ENCODE measurements at regions not wholly inside any gene's neighbourhood (a gene's known extent, or its start where the extent isn't known, plus 50 kb on each side); places are given as distances from the start of the nearest gene placed in this dataset.

- Histone ChIP-seq H3K4me3 (no peak overlapping the region), H3K9me3 (peaks cover 0 to 9% (median 0%) of the 10 kb centered on the region in 3 donors), H3K36me3 (no peaks in the 10 kb centered on the region), H3K27ac (no peak overlapping the region), H3K4me1 (no peaks in the 10 kb centered on the region), H3K27me3 (no peaks in the 10 kb centered on the region)
- no peak for ATAC-seq
- WGBS, 2 donors (ENCODE audit: low coverage in 1 of 2): 65 to 71% methylated on average over 10 of the region's 10 CpGs
- no peak for TF ChIP-seq POLR2AphosphoS5 (IDR thresholded peaks at IDR 0.05)
- TF ChIP-seq POLR2A (IDR thresholded peaks at IDR 0.05): no peak
- TF ChIP-seq EP300 (IDR thresholded peaks at IDR 0.05): no peak
- no peak for TF ChIP-seq CTCF (IDR thresholded peaks at IDR 0.05)
Measured at GRCh38 chr6:16918586-16918985, 157.3 kb upstream of the ATXN1 start.

GRCh38 chr6:16914184-16914583 lies 152.9 kb upstream of the ATXN1 start:
- Histone ChIP-seq H3K9me3 (peaks cover 0 to 19% (median 0%) of the 10 kb centered on the region in 3 donors), H3K27ac (no peak overlapping the region), H3K4me1 (no peaks in the 10 kb centered on the region), H3K36me3 (no peaks in the 10 kb centered on the region), H3K4me3 (no peak overlapping the region), H3K27me3 (no peaks in the 10 kb centered on the region)
- TF ChIP-seq CTCF (IDR thresholded peaks at IDR 0.05) (no peak), POLR2AphosphoS5 (IDR thresholded peaks at IDR 0.05) (no peak)
- WGBS, 2 donors (ENCODE audit: low coverage in 1 of 2): 55 to 83% methylated on average over 1 to 2 of the region's 3 CpGs
- no peak for ATAC-seq

GRCh38 chr6:16912756-16913155 lies 151.5 kb upstream of the ATXN1 start:
- no peak for ATAC-seq
- Histone ChIP-seq H3K4me1 (no peaks in the 10 kb centered on the region), H3K27me3 (no peaks in the 10 kb centered on the region), H3K27ac (no peak overlapping the region), H3K9me3 (peaks cover 0 to 19% (median 0%) of the 10 kb centered on the region in 3 donors), H3K4me3 (no peak overlapping the region), H3K36me3 (no peaks in the 10 kb centered on the region)
- TF ChIP-seq EP300 (IDR thresholded peaks at IDR 0.05) (no peak), POLR2AphosphoS5 (IDR thresholded peaks at IDR 0.05) (no peak), POLR2A (IDR thresholded peaks at IDR 0.05) (no peak), CTCF (IDR thresholded peaks at IDR 0.05) (no peak)

GRCh38 chr6:16911088-16911487 lies 149.8 kb upstream of the ATXN1 start:
- Histone ChIP-seq H3K36me3 (no peaks in the 10 kb centered on the region), H3K27me3 (no peaks in the 10 kb centered on the region), H3K9me3 (peaks cover 0 to 19% (median 0%) of the 10 kb centered on the region in 3 donors), H3K4me3 (no peak overlapping the region), H3K4me1 (no peaks in the 10 kb centered on the region), H3K27ac (no peak overlapping the region)
- 66 to 68% methylated on average over 3 of the region's 3 CpGs for WGBS, 2 donors (ENCODE audit: low coverage in 1 of 2)
- ATAC-seq: no peak
- no peak for TF ChIP-seq POLR2A (IDR thresholded peaks at IDR 0.05)
- TF ChIP-seq EP300 (IDR thresholded peaks at IDR 0.05): no peak

GRCh38 chr6:16909658-16910360 lies 148.5 kb upstream of the ATXN1 start:
- Histone ChIP-seq H3K4me3 (no peak overlapping the region), H3K27me3 (no peaks in the 10 kb centered on the region), H3K4me1 (no peaks in the 10 kb centered on the region), H3K9me3 (peaks cover 0 to 19% (median 0%) of the 10 kb centered on the region in 3 donors), H3K36me3 (no peaks in the 10 kb centered on the region), H3K27ac (no peak overlapping the region)
- no peak for TF ChIP-seq POLR2A (IDR thresholded peaks at IDR 0.05)
- no peak for ATAC-seq
- whole genome bisulfite sequencing, 2 donors (ENCODE audit: low coverage in 1 of 2): 79 to 89% methylated on average over 3 to 4 of the region's 4 CpGs

- 75 to 100% methylated on average over 1 of the region's 1 CpG for WGBS, 2 donors (ENCODE audit: low coverage in 1 of 2)
- Histone ChIP-seq H3K36me3 (no peaks in the 10 kb centered on the region), H3K9me3 (peaks cover 0 to 10% (median 0%) of the 10 kb centered on the region in 3 donors), H3K4me1 (no peaks in the 10 kb centered on the region), H3K4me3 (no peak overlapping the region), H3K27ac (no peak overlapping the region), H3K27me3 (no peaks in the 10 kb centered on the region)
- TF ChIP-seq CTCF (IDR thresholded peaks at IDR 0.05) (no peak), POLR2A (IDR thresholded peaks at IDR 0.05) (no peak), POLR2AphosphoS5 (IDR thresholded peaks at IDR 0.05) (no peak), EP300 (IDR thresholded peaks at IDR 0.05) (no peak)
- ATAC-seq: no peak
Measured at GRCh38 chr6:16907991-16908390, 146.7 kb upstream of the ATXN1 start.
